DND-41 (cell line): ENCODE measurements at regions not wholly inside any gene's neighbourhood (a gene's known extent, or its start where the extent isn't known, plus 50 kb on each side); places are given as distances from the start of the nearest gene placed in this dataset.

Experiments used
- ATAC-seq: fragments of 200-7000 bp; cut with Tn5 transposase; 3 replicates; pipeline ENCODE4 v1.9.1; 2021; ENCODE audit warnings: low read depth; ENCODE audit not compliant: insufficient read depth
- DNase-seq: peaks from one replicate; pipeline ENCODE4 v3.0.0-alpha.2; 2020
- H2AFZ ChIP-seq: 2 replicates; pipeline ENCODE4 v1.6.0; 2012; ENCODE audit warnings: low read depth, low read length
- H3K27ac ChIP-seq: 2 replicates; pipeline ENCODE4 v1.5.1; 2012; ENCODE audit warnings: low read length, inconsistent platforms
- H3K27me3 ChIP-seq: fragments of 200-600 bp; sonication (generic); 2 replicates; pipeline ENCODE4 v1.6.0; 2012; ENCODE audit warnings: low read length, mild to moderate bottlenecking, inconsistent platforms; ENCODE audit not compliant: insufficient read depth, poor library complexity
- H3K36me3 ChIP-seq: 2 replicates; pipeline ENCODE4 v1.5.1; 2012; ENCODE audit warnings: low read length, inconsistent platforms; ENCODE audit not compliant: insufficient read depth
- H3K4me1 ChIP-seq: 2 replicates; pipeline ENCODE4 v1.5.1; 2012; ENCODE audit warnings: mild to moderate bottlenecking, low read length; ENCODE audit not compliant: insufficient read depth
- H3K4me2 ChIP-seq: 2 replicates; pipeline ENCODE4 v1.6.0; 2012; ENCODE audit warnings: mild to moderate bottlenecking, moderate library complexity, low read length, inconsistent platforms; ENCODE audit not compliant: insufficient read depth
- H3K4me3 ChIP-seq, 2 experiments: fragments of 200-600 bp in 1 of 2; shearing (Covaris generic) in 1 of 2; 2 replicates each; pipeline ENCODE4 v1.5.1; 2012 to 2016; ENCODE audit warnings: inconsistent platforms in 2 of 2, low read length in 2 of 2, mild to moderate bottlenecking in 2 of 2, low read depth in 1 of 2, moderate library complexity in 1 of 2
- H3K79me2 ChIP-seq: 2 replicates; pipeline ENCODE4 v1.6.0; 2012; ENCODE audit warnings: low read length, inconsistent platforms; ENCODE audit not compliant: insufficient read depth
- H3K9ac ChIP-seq: 2 replicates; pipeline ENCODE4 v1.6.0; 2012; ENCODE audit warnings: low read depth, mild to moderate bottlenecking, inconsistent platforms, low read length, moderate library complexity
- H3K9me3 ChIP-seq: 2 replicates; pipeline ENCODE4 v1.5.1; 2012; ENCODE audit warnings: low read length, moderate library complexity, mild to moderate bottlenecking, inconsistent platforms; ENCODE audit not compliant: insufficient read depth, severe bottlenecking
- H4K20me1 ChIP-seq: 2 replicates; pipeline ENCODE4 v1.6.0; 2012; ENCODE audit warnings: low read length; ENCODE audit not compliant: insufficient read depth
- EZH2 ChIP-seq: IDR thresholded peaks from 3 replicates; pipeline ENCODE4 v1.6.1; 2012; ENCODE audit warnings: borderline replicate concordance, low read depth, mild to moderate bottlenecking, moderate library complexity, low read length, inconsistent platforms; ENCODE audit not compliant: severe bottlenecking
- TF ChIP-seq, protein P1 (sequence below): IDR thresholded peaks from 2 replicates; pipeline ENCODE4 v1.5.1; 2012; ENCODE audit warnings: borderline replicate concordance, low read length, moderate library complexity, mild to moderate bottlenecking; ENCODE audit not compliant: poor library complexity, severe bottlenecking; ENCODE audit errors: extremely low read depth

DNA sequence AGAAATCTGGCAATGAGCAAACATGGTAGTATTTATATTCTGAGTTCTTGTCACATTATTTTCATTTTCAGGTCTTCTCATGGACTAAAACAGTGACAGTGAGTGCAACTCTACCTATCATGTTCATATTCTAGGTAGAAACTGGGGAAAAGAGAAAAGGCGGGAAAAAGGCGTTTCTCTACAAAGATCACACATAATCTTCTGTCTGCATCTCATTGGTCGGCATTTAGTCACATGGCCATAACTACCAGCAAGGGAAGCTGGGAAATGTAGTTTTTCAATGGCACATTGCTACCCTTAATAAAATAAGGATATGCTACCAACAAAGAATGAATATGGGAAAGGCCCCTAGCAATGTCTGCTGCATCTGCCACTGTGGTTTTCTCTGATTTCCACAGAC, 57.6 kb upstream of the B3GAT1 start:
- Histone ChIP-seq H3K27ac (no peak overlapping the region), H3K36me3 (no peaks in the 10 kb centered on the region), H3K9me3 (no peaks in the 10 kb centered on the region), H3K4me1 (no peaks in the 10 kb centered on the region), H3K79me2 (no peaks in the 10 kb centered on the region), H4K20me1 (no peaks in the 10 kb centered on the region), H3K9ac (no peak overlapping the region), H3K4me3 (no peak overlapping the region), H2AFZ (no peak overlapping the region), H3K27me3 (peaks cover 3% of the 10 kb centered on the region), H3K4me2 (no peak overlapping the region)
- DNase-seq = no peak
- TF ChIP-seq, protein P1, sequence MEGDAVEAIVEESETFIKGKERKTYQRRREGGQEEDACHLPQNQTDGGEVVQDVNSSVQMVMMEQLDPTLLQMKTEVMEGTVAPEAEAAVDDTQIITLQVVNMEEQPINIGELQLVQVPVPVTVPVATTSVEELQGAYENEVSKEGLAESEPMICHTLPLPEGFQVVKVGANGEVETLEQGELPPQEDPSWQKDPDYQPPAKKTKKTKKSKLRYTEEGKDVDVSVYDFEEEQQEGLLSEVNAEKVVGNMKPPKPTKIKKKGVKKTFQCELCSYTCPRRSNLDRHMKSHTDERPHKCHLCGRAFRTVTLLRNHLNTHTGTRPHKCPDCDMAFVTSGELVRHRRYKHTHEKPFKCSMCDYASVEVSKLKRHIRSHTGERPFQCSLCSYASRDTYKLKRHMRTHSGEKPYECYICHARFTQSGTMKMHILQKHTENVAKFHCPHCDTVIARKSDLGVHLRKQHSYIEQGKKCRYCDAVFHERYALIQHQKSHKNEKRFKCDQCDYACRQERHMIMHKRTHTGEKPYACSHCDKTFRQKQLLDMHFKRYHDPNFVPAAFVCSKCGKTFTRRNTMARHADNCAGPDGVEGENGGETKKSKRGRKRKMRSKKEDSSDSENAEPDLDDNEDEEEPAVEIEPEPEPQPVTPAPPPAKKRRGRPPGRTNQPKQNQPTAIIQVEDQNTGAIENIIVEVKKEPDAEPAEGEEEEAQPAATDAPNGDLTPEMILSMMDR = no peak
- TF ChIP-seq EZH2 = no peak
- ATAC-seq = no peak

DNA sequence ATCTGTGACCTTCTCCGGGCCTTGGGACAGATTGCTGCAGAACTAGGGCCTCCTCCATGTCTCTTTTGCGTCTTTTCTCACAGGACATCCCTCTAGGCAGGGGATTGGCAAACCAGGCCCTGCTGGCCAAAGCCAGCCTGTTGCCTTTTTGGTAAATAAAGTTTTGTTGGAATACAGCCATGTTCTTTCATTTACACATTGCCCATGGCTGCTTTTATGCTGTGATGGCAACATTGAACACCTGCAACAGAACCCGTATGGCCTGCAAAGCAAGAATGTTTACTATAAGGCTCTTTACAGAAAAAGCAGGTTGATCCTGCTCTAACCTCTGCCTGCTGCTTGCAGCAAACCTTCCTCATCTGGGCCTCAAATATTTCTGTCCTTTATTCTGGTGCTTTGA, 56.8 kb upstream of the B3GAT1 start:
- Histone ChIP-seq H3K27ac (no peak overlapping the region), H3K4me2 (no peak overlapping the region), H3K4me1 (no peaks in the 10 kb centered on the region), H4K20me1 (no peaks in the 10 kb centered on the region), H2AFZ (no peak overlapping the region), H3K79me2 (no peaks in the 10 kb centered on the region), H3K4me3 (no peak overlapping the region), H3K9me3 (no peaks in the 10 kb centered on the region), H3K27me3 (peaks cover 3% of the 10 kb centered on the region), H3K9ac (no peak overlapping the region), H3K36me3 (no peaks in the 10 kb centered on the region)
- DNase-seq = no peak
- no peak for ATAC-seq
- TF ChIP-seq, protein P1 = no peak
- no peak for TF ChIP-seq EZH2

DNA sequence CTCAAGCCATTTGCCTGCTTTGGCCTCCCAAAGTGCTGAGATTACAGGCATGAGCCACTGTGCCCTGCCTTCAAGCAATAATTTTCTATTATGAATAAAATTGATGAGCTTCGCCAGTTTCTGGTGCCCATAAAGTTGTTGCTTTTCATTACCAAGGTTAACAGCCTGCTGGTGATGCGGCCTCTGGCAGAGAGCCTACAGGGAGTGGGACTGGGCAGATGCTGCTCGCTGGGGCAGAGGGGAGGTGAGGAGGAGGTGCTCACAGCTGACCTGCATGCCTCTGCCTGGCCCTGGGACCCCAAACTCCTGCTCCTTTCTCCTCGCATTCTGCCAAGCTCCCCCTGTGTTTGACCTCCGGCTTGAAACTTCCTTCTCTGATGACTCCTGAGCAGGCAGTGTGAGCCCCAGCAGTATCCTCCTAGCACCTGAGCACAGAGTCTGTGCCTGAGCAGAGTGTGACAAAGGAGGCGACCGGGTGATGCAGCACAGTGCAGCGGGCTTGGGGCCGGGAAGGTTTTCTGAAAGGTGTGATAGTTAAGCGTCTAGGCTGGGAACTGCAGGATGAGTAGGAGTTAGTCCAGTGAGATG, 56.1 kb upstream of the B3GAT1 start:
- H3K36me3 ChIP-seq = no peaks in the 10 kb centered on the region
- no peak for DNase-seq
- H3K27ac ChIP-seq = no peak overlapping the region
- H3K9me3 ChIP-seq = no peaks in the 10 kb centered on the region
- H3K9ac ChIP-seq = no peak overlapping the region
- no peaks in the 10 kb centered on the region for H4K20me1 ChIP-seq
- H3K4me2 ChIP-seq = no peak overlapping the region
- no peak overlapping the region for H2AFZ ChIP-seq
- no peaks in the 10 kb centered on the region for H3K4me1 ChIP-seq
- ATAC-seq = no peak
- H3K79me2 ChIP-seq = no peaks in the 10 kb centered on the region
- TF ChIP-seq EZH2 = no peak
- TF ChIP-seq, protein P1 = no peak
- H3K4me3 ChIP-seq = no peak overlapping the region
- no peaks in the 10 kb centered on the region for H3K27me3 ChIP-seq
